ENCODE measurements at regions not wholly inside any gene's neighbourhood (a gene's known extent, or its start where the extent isn't known, plus 50 kb on each side); places are given as distances from the start of the nearest gene placed in this dataset.
"Not testable (repeated sequence)": the region's sequence is repeated elsewhere in the genome, so short reads cannot be mapped to it uniquely, and the experiment has no call there.

- Histone ChIP-seq H3K36me3 (ENCODE audit: low read depth) (no peaks in the 10 kb centered on the region), H3K9ac (no peak overlapping the region), H3K9me3 (ENCODE audit: low read depth) (no peaks in the 10 kb centered on the region), H3K79me2 (ENCODE audit: insufficient read depth) (no peaks in the 10 kb centered on the region), H3K27me3 (replicated peaks; ENCODE audit: insufficient read depth) (no peaks in the 10 kb centered on the region), H3K9me2 (ENCODE audit: insufficient read depth) (no peaks in the 10 kb centered on the region), H3K4me1 (ENCODE audit: insufficient read depth) (no peaks in the 10 kb centered on the region), H4K20me1 (ENCODE audit: insufficient read depth) (no peaks in the 10 kb centered on the region), H3K27ac (no peak overlapping the region), H3K4me2 (ENCODE audit: unreplicated experiment) (no peak overlapping the region), H3K4me3 (no peak overlapping the region), H2AFZ (no peak overlapping the region), H3F3A (ENCODE audit: insufficient read depth) (no peaks in the 10 kb centered on the region)
- in situ Hi-C loops (cut with MboI), result no loop called here
- DNase-seq, result no peak
- TF ChIP-seq EZH2 (IDR thresholded peaks at IDR 0.05; ENCODE audit: insufficient read depth, poor library complexity, severe bottlenecking) (no peak), EZH2phosphoT487 (IDR thresholded peaks at IDR 0.05; ENCODE audit: insufficient read depth, low read depth) (no peak)
Measured at GRCh38 chr4:30191902-30192301, 528.3 kb upstream of the PCDH7 start.

DNA sequence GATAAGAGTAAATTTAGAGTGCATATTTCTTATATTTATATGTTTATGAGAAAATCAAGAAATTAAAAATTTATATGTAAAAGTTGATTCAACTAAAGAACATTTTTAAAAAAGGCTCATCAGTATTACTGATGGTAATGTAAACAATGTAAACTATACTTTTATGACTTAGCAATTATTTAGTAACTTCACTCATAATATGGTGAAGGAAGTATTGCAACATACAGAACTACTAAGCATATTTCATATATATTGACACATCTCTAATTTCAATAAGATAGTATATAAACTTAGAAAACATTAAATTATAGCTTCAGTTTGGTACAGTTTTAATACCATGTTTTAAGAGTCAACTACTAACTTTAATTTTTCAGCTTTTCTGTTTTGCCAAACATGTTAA is 512.8 kb upstream of the PCDH7 start:
- Histone ChIP-seq H3K9me3 (ENCODE audit: low read depth) (peaks cover 4% of the 10 kb centered on the region), H3K4me1 (ENCODE audit: insufficient read depth) (no peaks in the 10 kb centered on the region), H3K9me2 (ENCODE audit: insufficient read depth) (no peaks in the 10 kb centered on the region), H3K36me3 (ENCODE audit: low read depth) (no peaks in the 10 kb centered on the region), H3K27me3 (replicated peaks; ENCODE audit: insufficient read depth) (no peaks in the 10 kb centered on the region), H3F3A (ENCODE audit: insufficient read depth) (no peaks in the 10 kb centered on the region), H3K4me2 (ENCODE audit: unreplicated experiment) (no peak overlapping the region), H3K27ac (no peak overlapping the region), H3K4me3 (no peak overlapping the region), H3K9ac (no peak overlapping the region), H2AFZ (no peak overlapping the region), H4K20me1 (ENCODE audit: insufficient read depth) (no peaks in the 10 kb centered on the region), H3K79me2 (ENCODE audit: insufficient read depth) (no peaks in the 10 kb centered on the region)
- DNase-seq, result no peak
- no peak for TF ChIP-seq EZH2 (IDR thresholded peaks at IDR 0.05; ENCODE audit: insufficient read depth, poor library complexity, severe bottlenecking)
- TF ChIP-seq EZH2phosphoT487 (IDR thresholded peaks at IDR 0.05; ENCODE audit: insufficient read depth, low read depth), result no peak
- in situ Hi-C loops (cut with MboI), result no loop called here

DNA sequence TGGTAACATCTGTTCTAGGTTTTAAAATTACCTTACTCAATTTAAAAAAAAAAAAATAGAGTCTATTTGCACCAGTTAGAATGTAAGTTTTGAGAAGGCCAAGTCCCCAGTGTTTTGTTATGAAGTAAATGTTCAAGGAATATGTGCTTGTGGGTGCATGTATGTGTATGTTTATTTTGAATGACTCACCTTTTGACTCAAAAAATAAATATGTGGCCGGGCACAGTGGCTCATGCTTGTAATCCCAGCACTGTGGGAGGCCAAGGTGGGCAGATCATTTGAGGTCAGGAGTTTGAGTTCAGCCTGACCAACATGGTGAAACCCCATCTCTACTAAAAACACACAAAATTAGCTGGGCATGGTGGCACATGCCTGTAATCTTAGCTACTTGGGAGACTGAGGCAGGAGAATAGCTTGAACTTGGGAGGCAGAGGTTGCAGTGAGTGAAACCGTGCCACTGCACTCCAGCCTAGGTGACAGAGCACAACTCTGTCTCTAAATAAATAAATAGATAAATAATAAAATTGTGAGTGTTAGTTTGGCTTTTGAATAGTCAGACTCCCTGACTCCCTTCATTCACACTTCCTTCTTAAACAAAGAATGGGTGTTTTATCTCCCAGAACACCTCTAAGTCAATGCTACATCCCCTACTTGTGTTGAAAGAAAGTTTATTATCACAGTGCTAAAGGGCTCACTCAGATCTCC is 511.3 kb upstream of the PCDH7 start:
- H3K9me3 ChIP-seq (ENCODE audit: low read depth), result peaks cover 4% of the 10 kb centered on the region
- H3K4me3 ChIP-seq, result no peak overlapping the region
- no peaks in the 10 kb centered on the region for H3K4me1 ChIP-seq (ENCODE audit: insufficient read depth)
- 20 to 37% methylated on average over 2 of the region's 2 CpGs for WGBS, 2 experiments (ENCODE audit: low coverage in 1 of 2, low lambda C conversion rate in 2 of 2, missing lambda C conversion rate in 2 of 2)
- no peak overlapping the region for H3K4me2 ChIP-seq (ENCODE audit: unreplicated experiment)
- H3K79me2 ChIP-seq (ENCODE audit: insufficient read depth), result no peaks in the 10 kb centered on the region
- no peaks in the 10 kb centered on the region for H3K9me2 ChIP-seq (ENCODE audit: insufficient read depth)
- H3K9ac ChIP-seq, result no peak overlapping the region
- no peaks in the 10 kb centered on the region for H3K36me3 ChIP-seq (ENCODE audit: low read depth)
- in situ Hi-C loops (cut with MboI), result no loop called here
- H4K20me1 ChIP-seq (ENCODE audit: insufficient read depth), result no peaks in the 10 kb centered on the region
- TF ChIP-seq EZH2 (IDR thresholded peaks at IDR 0.05; ENCODE audit: insufficient read depth, poor library complexity, severe bottlenecking) (no peak), EZH2phosphoT487 (IDR thresholded peaks at IDR 0.05; ENCODE audit: insufficient read depth, low read depth) (no peak)
- DNase-seq, result no peak
- no peaks in the 10 kb centered on the region for H3F3A ChIP-seq (ENCODE audit: insufficient read depth)
- H2AFZ ChIP-seq, result no peak overlapping the region
- no peak overlapping the region for H3K27ac ChIP-seq
- H3K27me3 ChIP-seq (replicated peaks; ENCODE audit: insufficient read depth), result no peaks in the 10 kb centered on the region

- H3K27me3 ChIP-seq (replicated peaks; ENCODE audit: insufficient read depth); H3K27ac ChIP-seq; H3K9me3 ChIP-seq (ENCODE audit: low read depth); H4K20me1 ChIP-seq (ENCODE audit: insufficient read depth); DNase-seq; in situ Hi-C loops (cut with MboI); H3K9me2 ChIP-seq (ENCODE audit: insufficient read depth); H3K79me2 ChIP-seq (ENCODE audit: insufficient read depth); H3K9ac ChIP-seq; H3K4me1 ChIP-seq (ENCODE audit: insufficient read depth); H2AFZ ChIP-seq; H3K36me3 ChIP-seq (ENCODE audit: low read depth); H3K4me3 ChIP-seq; H3F3A ChIP-seq (ENCODE audit: insufficient read depth); H3K4me2 ChIP-seq (ENCODE audit: unreplicated experiment): not testable (repeated sequence)
- WGBS, 2 experiments (ENCODE audit: low coverage in 1 of 2, low lambda C conversion rate in 2 of 2, missing lambda C conversion rate in 2 of 2), result 74 to 75% methylated on average over 4 of the region's 4 CpGs
Measured at GRCh38 chr4:30215973-30216372, 504.2 kb upstream of the PCDH7 start.

DNA sequence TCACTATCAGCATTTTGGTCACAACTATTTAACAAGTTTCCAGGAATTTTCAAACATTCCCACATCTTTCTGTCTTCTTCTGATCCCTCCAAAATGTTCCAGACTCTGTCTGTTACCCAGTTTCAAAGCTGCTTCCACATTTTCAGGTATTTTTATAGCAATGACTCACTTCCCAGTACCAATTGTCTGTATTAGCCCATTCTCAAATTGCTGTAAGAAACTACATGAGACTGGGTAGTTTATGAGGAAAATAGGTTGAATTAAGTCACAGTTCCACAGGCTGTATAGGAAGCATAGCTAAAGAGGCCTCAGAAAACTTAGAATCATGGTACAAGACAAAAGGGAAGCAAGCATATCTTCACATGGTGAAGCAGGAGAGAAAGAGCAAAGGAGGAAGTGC is 475.0 kb upstream of the PCDH7 start:
- Histone ChIP-seq H3K9ac (no peak overlapping the region), H3K36me3 (ENCODE audit: low read depth) (no peaks in the 10 kb centered on the region), H3F3A (ENCODE audit: insufficient read depth) (no peaks in the 10 kb centered on the region), H4K20me1 (ENCODE audit: insufficient read depth) (no peaks in the 10 kb centered on the region), H3K27me3 (replicated peaks; ENCODE audit: insufficient read depth) (no peaks in the 10 kb centered on the region), H2AFZ (no peak overlapping the region), H3K27ac (no peak overlapping the region), H3K79me2 (ENCODE audit: insufficient read depth) (no peaks in the 10 kb centered on the region), H3K4me1 (ENCODE audit: insufficient read depth) (no peaks in the 10 kb centered on the region), H3K9me2 (ENCODE audit: insufficient read depth) (no peaks in the 10 kb centered on the region), H3K9me3 (ENCODE audit: low read depth) (no peaks in the 10 kb centered on the region), H3K4me3 (no peak overlapping the region), H3K4me2 (ENCODE audit: unreplicated experiment) (no peak overlapping the region)
- no peak for TF ChIP-seq EZH2phosphoT487 (IDR thresholded peaks at IDR 0.05; ENCODE audit: insufficient read depth, low read depth)
- TF ChIP-seq EZH2 (IDR thresholded peaks at IDR 0.05; ENCODE audit: insufficient read depth, poor library complexity, severe bottlenecking), result no peak
- in situ Hi-C loops (cut with MboI), result no loop called here
- DNase-seq, result no peak
